CD4-positive, alpha-beta T cell treated with Interleukin-21 for 1 hour (primary cell): ENCODE measurements at regions not wholly inside any gene's neighbourhood (a gene's known extent, or its start where the extent isn't known, plus 50 kb on each side); places are given as distances from the start of the nearest gene placed in this dataset.

Source experiments
- DNase-seq: peaks from one replicate; pipeline ENCODE4 v3.0.0-alpha.2; 2020

DNA sequence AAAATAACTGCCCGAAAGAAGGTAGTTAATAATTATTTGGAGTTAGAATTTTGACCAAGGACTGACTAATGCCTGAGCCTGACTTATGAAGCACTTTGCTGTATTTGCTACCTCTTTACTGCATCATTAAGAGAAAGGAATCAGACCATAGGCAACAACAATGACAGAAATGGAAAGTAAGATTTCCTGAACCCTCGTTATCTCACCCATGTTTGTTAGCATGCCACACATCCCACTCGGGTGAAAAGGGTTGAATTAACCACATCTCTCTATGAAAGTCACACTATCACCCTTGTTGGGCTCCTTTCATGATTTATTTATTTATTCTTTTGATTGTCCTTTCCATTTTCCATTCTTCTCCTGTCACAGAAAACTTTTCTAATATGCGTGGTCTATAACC lies 59.6 kb downstream of the OLIG3 start:
- DNase-seq, result no peak

- no peak for DNase-seq
Observed at GRCh38 chr6:137432054-137432611, 62.1 kb downstream of the OLIG3 start.

GRCh38 chr6:137430954-137431353 lies 63.2 kb downstream of the OLIG3 start:
- DNase-seq, result no peak

- no peak for DNase-seq
Observed at GRCh38 chr6:137427656-137428290, 66.4 kb downstream of the OLIG3 start.

DNA sequence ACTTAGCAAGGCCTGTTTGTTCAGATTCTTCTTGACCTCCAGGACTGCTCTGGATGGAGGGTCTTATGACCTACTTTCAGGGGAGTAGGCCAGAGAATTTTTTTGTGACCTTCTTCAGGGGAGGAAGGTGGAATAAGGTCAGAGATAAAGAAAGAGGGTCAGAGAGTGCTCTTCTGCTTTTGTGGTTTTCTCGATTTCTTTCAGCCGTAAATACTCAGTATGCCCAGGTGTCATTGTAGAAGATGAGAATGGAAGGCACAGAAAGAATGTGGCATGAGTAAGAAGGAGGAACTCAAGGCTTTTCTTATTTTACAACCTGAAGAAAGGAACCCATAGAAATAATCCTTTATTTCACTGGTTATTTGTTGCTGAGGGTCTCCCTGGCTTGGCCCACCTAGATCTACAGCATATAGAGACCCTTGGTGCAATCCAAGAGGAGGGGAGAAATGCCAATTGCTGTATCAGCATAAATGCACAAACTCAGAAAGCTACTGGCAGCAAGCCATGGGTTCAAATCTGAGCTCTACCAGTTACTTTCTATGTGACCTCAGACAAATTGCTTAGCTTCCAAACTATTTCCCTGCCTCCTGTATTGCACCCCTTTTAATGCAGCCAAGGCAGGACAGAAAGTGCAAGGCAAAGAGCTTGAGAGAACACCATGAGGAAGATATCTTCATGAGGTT lies 68.0 kb downstream of the OLIG3 start:
- no peak for DNase-seq

DNA sequence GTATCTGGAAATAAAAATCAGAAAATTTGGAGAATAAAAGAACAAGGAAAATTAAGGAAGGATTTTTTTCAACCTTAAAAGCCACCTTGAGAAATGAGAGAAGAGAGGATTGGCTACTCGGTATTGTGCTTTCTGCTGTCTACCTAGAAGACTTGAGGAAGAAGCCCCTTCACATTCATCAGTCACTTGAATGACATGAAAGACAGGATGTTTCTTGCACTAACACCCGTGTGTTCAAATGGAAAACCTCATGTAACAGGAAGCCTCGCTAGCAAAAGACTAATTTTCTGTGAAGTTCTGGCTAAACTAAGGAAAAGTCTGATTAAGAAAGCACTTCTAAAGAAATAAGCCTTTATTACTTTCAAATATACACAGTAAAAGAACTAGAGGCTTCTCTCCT lies 69.9 kb downstream of the OLIG3 start:
- no peak for DNase-seq

DNA sequence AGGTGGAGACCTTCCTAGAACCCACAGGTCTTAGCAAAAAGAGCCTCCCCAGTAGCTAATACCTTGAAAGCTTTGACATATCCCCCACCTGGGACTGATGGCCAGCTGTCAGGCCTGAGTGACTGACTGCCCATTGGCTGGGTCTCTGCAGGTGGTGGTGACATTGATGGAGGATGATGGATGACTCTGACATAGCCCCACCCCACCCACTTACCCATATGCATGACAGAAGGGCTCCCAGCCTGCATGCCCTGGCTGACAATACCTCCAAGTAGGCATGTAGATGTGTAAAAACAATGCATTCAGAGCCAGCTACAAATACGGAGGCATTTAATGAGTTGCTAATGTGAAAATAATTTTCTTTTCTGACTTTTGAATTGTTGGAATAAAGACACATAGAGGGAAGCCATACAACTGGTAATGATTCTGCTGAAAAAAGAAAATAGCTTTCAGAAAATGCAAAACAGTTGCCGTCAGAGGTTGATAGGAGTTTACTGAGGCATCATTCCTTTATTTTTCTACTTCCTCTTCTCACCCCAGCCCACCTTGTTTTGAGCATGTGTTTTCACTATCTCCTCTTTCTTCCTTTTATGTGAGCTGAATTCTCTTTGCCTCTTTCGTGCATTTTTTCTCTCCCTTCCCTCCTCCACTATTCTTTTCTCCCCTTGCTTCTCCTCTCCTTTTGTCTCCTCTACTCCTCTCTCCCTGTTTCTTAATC lies 70.6 kb downstream of the OLIG3 start:
- DNase-seq, result no peak

- no peak for DNase-seq
Observed at GRCh38 chr6:137417396-137417795, 76.8 kb downstream of the OLIG3 start.

- DNase-seq, result no peak
Observed at GRCh38 chr6:137416376-137417109, 77.7 kb downstream of the OLIG3 start.

GRCh38 chr6:137415834-137416190 lies 78.4 kb downstream of the OLIG3 start:
- DNase-seq, result no peak

DNA sequence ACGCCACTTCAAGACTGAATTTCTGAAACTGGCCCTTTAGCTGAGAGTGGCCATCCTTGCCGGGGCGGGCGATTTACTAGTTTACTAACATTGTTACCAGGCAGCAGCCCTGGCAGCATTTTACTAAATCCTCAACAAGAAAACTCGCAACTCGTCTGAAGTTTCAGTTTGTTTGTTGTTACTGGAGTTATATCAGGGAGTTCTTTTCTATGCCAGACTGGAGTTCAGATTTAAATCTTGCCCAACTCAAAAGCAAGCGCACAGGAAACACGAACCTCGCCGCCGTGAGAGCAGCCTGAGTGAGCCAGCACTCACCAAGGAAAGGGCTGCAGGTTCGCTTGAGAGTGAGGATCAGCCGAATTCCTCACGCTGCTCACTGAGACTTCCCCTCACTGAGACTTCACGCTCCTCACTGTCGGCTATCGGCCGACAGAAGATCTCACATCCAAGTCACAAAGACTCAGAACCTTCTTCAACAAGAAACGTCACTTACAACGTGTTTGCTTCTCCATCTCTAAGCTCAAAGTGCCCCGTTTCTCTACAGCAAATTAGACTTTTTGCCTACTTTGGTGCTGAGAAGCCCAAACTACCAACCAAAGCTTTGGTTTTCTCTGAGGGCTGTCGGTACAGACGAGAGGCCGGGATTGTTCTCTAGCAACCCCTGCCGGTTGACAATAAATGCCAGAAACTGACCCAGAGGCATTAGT lies 78.9 kb downstream of the OLIG3 start:
- peak; percentile 81 for DNase-seq

DNA sequence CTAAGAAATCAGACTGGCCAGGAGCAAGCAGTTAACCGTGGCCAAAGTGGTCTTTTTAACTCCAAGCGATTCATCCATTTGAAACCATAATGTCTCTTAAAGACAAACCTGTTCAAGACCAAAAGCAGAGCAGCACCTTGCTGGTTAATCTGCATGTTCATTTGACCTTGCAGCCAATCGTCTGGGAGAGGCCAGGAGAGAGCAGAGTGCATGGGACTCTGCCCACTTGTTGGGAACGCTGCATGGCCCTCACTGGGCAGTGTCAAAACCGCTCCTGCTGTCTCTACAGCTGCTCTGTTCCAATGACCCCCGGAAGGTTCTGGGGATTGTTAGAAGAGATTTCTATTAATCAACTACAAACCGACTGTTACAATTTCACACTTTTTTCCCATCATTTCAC lies 79.6 kb downstream of the OLIG3 start:
- no peak for DNase-seq

- no peak for DNase-seq
Observed at GRCh38 chr6:137413482-137413881, 80.7 kb downstream of the OLIG3 start.

DNA sequence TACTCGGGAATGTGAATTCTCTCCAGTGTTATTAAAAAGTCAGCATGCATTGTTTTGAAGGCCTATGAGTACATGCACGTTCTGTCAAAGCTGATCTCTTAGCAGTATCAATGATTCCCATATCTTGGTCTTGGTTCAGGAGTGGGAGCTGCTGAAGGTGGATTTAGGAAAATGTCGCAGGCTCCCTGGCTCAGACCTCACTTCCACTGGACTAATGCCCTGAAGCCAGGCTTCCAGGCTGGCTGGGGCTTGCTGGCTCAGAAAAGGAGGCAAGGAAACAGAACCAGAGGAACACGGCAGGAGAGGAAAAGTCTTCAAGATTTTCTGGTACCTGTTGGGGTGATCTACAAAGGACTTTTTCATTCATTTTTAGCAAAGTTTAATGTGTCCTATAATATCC lies 81.6 kb downstream of the OLIG3 start:
- DNase-seq, result no peak

GRCh38 chr6:137409266-137409777 lies 84.9 kb downstream of the OLIG3 start:
- no peak for DNase-seq

DNA sequence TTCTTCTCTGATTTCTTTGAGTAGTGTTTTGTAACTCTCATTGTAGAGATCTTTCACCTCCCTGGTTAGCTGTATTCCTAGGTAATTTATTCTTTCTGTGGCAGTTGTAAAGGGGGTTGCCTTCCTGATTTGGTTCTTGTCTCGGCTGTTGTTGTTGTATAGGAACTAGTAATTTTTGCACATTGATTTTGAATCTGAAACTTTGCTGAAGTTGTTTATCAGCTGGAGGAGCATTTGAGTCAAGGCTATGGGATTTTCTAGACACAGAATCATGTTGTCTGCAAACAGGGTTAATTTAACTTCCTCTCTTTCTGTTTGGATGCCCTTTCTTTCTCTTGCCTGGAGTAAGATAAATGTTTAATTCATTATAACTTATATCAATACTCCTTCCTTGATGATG lies 86.4 kb downstream of the OLIG3 start:
- no peak for DNase-seq

DNA sequence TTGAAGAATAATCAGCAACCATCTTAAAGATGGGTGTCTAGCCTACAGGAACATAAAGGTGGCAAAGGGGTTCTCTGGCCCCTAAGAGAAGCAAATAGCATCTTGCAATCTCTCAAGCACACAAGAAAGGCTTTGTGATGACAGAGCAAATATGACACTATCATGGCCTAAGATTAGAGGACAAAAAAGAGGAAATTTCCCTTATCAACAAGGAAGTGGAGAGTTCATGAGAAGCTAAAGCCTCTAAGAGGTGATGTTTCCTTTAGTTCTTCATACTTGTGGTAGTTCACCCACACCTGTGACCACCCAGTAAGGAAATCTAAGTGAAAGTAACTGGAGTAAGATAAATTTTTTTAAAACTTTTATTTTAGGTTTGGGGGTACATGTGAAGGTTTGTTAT lies 88.4 kb downstream of the OLIG3 start:
- no peak for DNase-seq

DNA sequence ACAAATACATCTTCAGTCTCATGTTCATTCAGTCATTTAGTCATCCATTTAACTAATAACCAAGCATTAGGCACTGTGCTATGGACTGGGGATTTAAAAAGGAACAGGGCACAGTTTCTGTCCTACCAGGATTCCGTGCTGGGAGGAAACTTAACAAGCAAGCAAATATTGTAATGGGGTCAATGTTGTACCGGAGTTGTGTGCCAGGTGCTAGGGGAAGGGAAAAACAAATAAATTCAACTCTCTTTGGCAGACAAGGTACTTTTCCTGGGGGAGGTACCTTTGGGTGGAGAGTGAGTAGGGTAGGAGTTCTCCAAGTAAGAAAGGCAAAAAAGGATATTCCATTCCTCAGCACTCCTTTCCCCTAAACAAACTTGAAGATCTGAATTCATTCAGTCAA lies 90.3 kb downstream of the OLIG3 start:
- no peak for DNase-seq

DNA sequence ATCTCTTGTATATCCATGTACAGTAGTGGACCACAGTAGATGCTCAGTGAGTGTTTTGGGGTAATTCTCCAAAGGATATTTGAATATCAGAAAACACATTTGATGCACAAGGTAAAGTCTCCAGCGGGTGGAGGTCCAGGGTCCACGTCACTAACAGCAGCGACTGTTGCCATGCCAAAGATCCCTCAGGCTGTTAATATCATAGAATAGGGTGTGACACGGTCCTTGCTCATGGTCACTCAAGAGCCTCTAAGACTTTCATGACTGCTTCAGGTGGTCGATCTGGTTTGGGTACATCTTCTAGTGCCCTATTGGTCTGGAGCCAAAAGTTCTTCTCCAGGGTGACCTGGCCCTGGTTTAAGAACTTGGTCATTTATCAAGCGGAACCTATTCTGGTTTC lies 90.8 kb downstream of the OLIG3 start:
- no peak for DNase-seq

DNA sequence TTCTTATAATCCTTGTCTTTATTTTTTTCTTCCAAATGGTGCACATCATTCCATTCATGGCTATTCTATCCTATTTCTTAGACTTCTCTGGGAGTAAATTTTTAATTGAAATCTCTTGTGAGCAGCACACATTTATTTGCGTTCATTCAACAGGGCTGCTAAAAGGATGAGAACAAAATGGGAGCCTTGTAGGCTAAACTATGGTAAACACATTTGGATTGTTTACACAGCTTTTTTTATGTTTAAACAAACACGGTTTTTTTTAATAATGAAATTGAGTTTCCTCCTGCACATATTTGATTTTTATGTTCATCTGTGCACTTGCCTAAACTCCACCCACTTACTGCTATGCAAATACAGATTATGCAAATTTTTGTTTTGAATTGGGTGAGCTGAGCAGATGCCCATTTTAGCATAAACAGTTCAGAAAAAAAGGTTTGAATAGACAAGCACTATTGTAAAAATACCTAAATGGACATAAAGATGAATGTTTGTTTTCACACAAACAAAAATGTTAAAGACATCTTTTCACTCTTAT lies 92.0 kb downstream of the OLIG3 start:
- no peak for DNase-seq

- DNase-seq, result no peak
Observed at GRCh38 chr6:137401088-137401487, 93.1 kb downstream of the OLIG3 start.

- no peak for DNase-seq
Observed at GRCh38 chr6:137399881-137400443, 94.2 kb downstream of the OLIG3 start.
